Ovary (tissue), 3 donors: ENCODE measurements at regions not wholly inside any gene's neighbourhood (a gene's known extent, or its start where the extent isn't known, plus 50 kb on each side); places are given as distances from the start of the nearest gene placed in this dataset.
"Not testable (repeated sequence)": the region's sequence is repeated elsewhere in the genome, so short reads cannot be mapped to it uniquely, and the experiment has no call there.

Experiments
- CTCF ChIP-seq, 3 donors: fragments of 450-650 bp in 2 of 3; fragments of 200-600 bp in 1 of 3; IDR thresholded peaks; one replicate each; pipeline versions ENCODE4 v1.5.1 to v1.8.0; 2016 to 2022; ENCODE audit warnings: antibody characterized with exemption in 3 of 3, mild to moderate bottlenecking in 1 of 3
- EP300 ChIP-seq: sonication (generic); formaldehyde crosslinking; IDR thresholded peaks from one replicate; pipeline ENCODE4 v1.6.1; 2017; ENCODE audit warnings: antibody characterized with exemption
- POLR2A ChIP-seq: fragments of 450-650 bp; IDR thresholded peaks from one replicate; pipeline ENCODE4 v1.6.1; 2017; ENCODE audit warnings: antibody characterized with exemption, mild to moderate bottlenecking, moderate library complexity
- donor health status: DM: no; HTN: no; CAD: no.

GRCh38 chr14:87240319-87240718 is 752.7 kb downstream of the GALC start:
- TF ChIP-seq CTCF (IDR thresholded peaks at IDR 0.05); POLR2A; EP300: not testable (repeated sequence)
